ENCODE measurements at regions not wholly inside any gene's neighbourhood (a gene's known extent, or its start where the extent isn't known, plus 50 kb on each side); places are given as distances from the start of the nearest gene placed in this dataset.

DNA sequence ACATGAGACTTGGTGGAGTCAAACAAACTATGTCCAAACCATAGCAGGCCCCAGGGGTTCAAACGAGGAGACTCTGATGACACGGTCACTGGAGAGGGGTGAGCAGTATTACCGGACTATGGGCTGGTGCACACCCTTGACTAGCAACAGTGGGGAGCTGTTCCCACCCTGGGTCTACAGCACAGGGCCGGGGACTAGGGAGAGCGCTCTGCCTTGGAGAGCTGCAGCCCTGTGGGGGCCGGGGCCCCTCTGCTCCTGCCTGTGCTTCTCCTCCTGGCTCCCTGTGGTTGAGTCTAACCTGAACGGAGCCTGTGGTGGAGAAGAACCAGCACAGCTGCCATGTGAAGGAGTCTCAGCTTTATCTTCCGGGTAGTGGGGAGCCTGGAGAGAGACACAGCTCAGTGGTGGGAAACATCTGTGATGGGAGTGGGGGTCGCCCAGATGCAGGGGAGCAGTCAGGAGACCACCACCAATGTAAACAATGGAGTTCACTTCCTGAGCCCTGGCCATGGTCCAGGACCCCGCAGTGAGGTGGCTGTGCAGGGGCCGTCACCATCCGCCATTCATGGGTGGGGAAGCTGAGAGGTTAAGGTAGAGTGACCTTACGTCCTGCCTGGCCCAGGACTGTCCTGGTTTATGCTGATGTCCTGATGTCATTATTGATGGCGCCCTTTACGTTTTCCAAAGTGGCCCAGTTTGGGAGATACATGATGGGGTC, 195.7 kb upstream of the TWIST2 start:
- no peak overlapping the region for H3K27ac ChIP-seq (ENCODE audit: poor library complexity, severe bottlenecking)
- H3K4me1 ChIP-seq (ENCODE audit: insufficient read depth, poor library complexity, severe bottlenecking) = no peaks in the 10 kb centered on the region
- H3K4me3 ChIP-seq (ENCODE audit: severe bottlenecking) = no peak overlapping the region
- DNase-seq (ENCODE audit: low spot score) (no peak), ATAC-seq (ENCODE audit: low read depth) (no peak)
- H3K27me3 ChIP-seq (ENCODE audit: insufficient read depth, poor library complexity, severe bottlenecking) = no peaks in the 10 kb centered on the region
- no peaks in the 10 kb centered on the region for H3K36me3 ChIP-seq (ENCODE audit: low read depth)
- no peaks in the 10 kb centered on the region for H3K9me3 ChIP-seq (ENCODE audit: severe bottlenecking)
- TF ChIP-seq, protein P1, sequence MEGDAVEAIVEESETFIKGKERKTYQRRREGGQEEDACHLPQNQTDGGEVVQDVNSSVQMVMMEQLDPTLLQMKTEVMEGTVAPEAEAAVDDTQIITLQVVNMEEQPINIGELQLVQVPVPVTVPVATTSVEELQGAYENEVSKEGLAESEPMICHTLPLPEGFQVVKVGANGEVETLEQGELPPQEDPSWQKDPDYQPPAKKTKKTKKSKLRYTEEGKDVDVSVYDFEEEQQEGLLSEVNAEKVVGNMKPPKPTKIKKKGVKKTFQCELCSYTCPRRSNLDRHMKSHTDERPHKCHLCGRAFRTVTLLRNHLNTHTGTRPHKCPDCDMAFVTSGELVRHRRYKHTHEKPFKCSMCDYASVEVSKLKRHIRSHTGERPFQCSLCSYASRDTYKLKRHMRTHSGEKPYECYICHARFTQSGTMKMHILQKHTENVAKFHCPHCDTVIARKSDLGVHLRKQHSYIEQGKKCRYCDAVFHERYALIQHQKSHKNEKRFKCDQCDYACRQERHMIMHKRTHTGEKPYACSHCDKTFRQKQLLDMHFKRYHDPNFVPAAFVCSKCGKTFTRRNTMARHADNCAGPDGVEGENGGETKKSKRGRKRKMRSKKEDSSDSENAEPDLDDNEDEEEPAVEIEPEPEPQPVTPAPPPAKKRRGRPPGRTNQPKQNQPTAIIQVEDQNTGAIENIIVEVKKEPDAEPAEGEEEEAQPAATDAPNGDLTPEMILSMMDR (IDR thresholded peaks at IDR 0.05; ENCODE audit: poor library complexity, severe bottlenecking) = no peak

DNA sequence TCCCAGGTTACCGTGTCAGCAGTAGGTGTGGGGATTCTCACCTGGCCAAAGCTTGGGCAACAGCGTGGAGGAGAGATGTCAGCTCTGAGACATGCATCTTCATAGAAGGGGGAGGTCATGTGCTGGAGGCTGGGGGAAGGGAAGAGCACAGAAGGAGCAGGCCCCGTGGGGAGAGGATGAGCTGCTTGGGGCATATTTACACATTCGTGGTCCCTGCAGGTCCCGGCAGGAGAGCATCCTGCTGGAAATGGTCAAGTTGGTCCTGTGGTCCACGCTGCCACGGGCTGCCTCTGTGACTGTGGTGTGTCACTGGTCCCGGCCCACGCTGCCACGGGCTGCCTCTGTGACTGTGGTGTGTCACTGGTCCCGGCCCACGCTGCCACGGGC, 195.1 kb upstream of the TWIST2 start:
- no peak overlapping the region for H3K27ac ChIP-seq (ENCODE audit: poor library complexity, severe bottlenecking)
- H3K4me1 ChIP-seq (ENCODE audit: insufficient read depth, poor library complexity, severe bottlenecking) = no peaks in the 10 kb centered on the region
- no peaks in the 10 kb centered on the region for H3K9me3 ChIP-seq (ENCODE audit: severe bottlenecking)
- H3K27me3 ChIP-seq (ENCODE audit: insufficient read depth, poor library complexity, severe bottlenecking) = no peaks in the 10 kb centered on the region
- H3K4me3 ChIP-seq (ENCODE audit: severe bottlenecking) = no peak overlapping the region
- no peak for ATAC-seq (ENCODE audit: low read depth)
- no peak for DNase-seq (ENCODE audit: low spot score)
- TF ChIP-seq, protein P1 (IDR thresholded peaks at IDR 0.05; ENCODE audit: poor library complexity, severe bottlenecking) = no peak
- H3K36me3 ChIP-seq (ENCODE audit: low read depth) = no peaks in the 10 kb centered on the region

DNA sequence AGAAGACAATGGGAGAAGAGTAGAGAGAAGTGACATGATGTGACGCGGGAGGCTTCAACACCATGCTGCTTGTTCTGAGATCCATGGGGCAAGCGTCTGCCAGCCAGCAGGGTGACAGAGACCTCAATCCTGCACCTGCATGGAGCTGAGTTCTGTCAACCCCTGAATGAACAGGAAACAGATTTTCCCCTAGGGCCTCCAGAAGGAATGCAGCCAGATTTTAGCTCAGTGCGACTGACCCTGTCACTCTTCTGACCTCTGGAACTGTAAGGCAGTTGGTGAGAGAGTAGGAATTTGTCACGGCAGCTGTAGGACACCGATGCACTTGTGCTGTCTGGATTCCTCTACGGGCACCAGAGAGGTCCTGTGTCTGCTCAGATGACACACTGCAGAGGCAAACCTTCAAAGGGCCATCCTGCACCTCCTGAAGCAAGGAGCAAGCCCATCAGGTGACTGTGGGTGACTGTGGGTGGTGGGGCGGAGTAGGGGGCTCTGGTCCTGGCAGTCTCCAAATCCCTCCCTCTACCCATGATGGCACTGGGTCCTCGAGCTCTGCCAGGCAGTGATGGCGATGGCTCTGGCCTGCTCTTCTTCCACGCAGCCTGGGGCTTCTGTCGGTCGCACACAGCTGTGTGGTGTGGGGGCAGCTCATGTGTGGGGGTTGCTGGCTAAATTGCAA, 194.3 kb upstream of the TWIST2 start:
- TF ChIP-seq, protein P1 (IDR thresholded peaks at IDR 0.05; ENCODE audit: poor library complexity, severe bottlenecking) = no peak
- Histone ChIP-seq H3K27ac (ENCODE audit: poor library complexity, severe bottlenecking) (no peak overlapping the region), H3K9me3 (ENCODE audit: severe bottlenecking) (no peaks in the 10 kb centered on the region), H3K4me1 (ENCODE audit: insufficient read depth, poor library complexity, severe bottlenecking) (no peaks in the 10 kb centered on the region), H3K36me3 (ENCODE audit: low read depth) (no peaks in the 10 kb centered on the region), H3K4me3 (ENCODE audit: severe bottlenecking) (no peak overlapping the region), H3K27me3 (ENCODE audit: insufficient read depth, poor library complexity, severe bottlenecking) (no peaks in the 10 kb centered on the region)
- DNase-seq (ENCODE audit: low spot score) = no peak
- ATAC-seq (ENCODE audit: low read depth) = no peak

DNA sequence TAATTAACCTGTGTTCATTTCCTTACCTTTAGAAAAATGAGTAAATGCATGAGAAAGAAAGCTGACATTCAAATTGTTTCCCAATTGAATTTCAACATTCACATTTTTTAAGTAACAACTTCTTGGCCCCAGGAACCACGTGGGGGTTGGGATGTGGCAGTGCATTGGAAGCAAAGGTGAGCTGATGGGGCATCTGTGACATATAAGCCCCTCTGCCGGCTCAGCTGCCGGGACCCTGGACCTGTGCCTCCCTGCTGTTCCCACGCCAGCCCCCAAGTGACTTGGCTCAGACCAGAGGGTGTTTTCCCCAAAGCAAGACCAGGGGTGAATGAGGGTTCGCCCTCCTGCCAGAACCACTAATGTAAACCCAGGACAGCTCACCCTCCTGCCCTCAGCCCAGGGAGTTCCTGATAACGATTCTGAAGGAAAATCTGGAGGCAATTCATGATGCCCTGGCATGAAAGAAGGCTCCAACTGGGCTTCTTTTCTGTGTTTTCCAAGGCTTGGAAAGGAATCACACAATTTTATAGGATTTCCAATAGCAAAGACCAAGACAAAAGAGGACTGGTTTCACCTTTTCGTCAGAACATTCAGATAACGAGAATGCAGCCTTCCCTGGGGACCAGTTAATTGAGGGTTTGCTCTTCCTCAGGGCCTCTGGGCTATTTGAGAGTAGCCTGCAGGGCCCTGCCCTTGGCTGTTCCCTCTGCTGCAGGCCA, 193.2 kb upstream of the TWIST2 start:
- Histone ChIP-seq H3K4me1 (ENCODE audit: insufficient read depth, poor library complexity, severe bottlenecking) (no peaks in the 10 kb centered on the region), H3K27ac (ENCODE audit: poor library complexity, severe bottlenecking) (no peak overlapping the region), H3K27me3 (ENCODE audit: insufficient read depth, poor library complexity, severe bottlenecking) (no peaks in the 10 kb centered on the region), H3K4me3 (ENCODE audit: severe bottlenecking) (no peak overlapping the region), H3K36me3 (ENCODE audit: low read depth) (no peaks in the 10 kb centered on the region), H3K9me3 (ENCODE audit: severe bottlenecking) (no peaks in the 10 kb centered on the region)
- TF ChIP-seq, protein P1 (IDR thresholded peaks at IDR 0.05; ENCODE audit: poor library complexity, severe bottlenecking) = no peak
- DNase-seq (ENCODE audit: low spot score) (no peak), ATAC-seq (ENCODE audit: low read depth) (no peak)

Data from RWPE2 (cell line).